Activated T-cell treated with anti-CD3 and anti-CD28 coated beads, Interleukin-2, amount 50 U/mL, for 4 hours (primary cell): ENCODE measurements at regions not wholly inside any gene's neighbourhood (a gene's known extent, or its start where the extent isn't known, plus 50 kb on each side); places are given as distances from the start of the nearest gene placed in this dataset.

Experiments used
- ATAC-seq, 2 donors: fragments of 200-7000 bp; cut with Tn5 transposase; one replicate each; pipeline ENCODE4 v1.10.0; 2021
- DNase-seq: peaks from one replicate; pipeline ENCODE4 v3.0.0-alpha.2; 2020
- H3K27me3 Mint-ChIP-seq: one replicate; pipeline ENCODE4 v1.8.0; 2021; ENCODE audit warnings: low read depth, mixed read lengths
- H3K36me3 Mint-ChIP-seq: one replicate; pipeline ENCODE4 v1.8.0; 2022; ENCODE audit warnings: mixed read lengths; ENCODE audit not compliant: insufficient read depth
- H3K4me1 Mint-ChIP-seq: one replicate; pipeline ENCODE4 v1.8.0; 2021; ENCODE audit warnings: low read depth, mixed read lengths
- H3K4me3 Mint-ChIP-seq: one replicate; pipeline ENCODE4 v1.8.0; 2021; ENCODE audit warnings: mild to moderate bottlenecking, moderate library complexity, mixed read lengths
- H3K9me3 Mint-ChIP-seq: one replicate; pipeline ENCODE4 v1.8.0; 2021; ENCODE audit warnings: mixed read lengths

DNA sequence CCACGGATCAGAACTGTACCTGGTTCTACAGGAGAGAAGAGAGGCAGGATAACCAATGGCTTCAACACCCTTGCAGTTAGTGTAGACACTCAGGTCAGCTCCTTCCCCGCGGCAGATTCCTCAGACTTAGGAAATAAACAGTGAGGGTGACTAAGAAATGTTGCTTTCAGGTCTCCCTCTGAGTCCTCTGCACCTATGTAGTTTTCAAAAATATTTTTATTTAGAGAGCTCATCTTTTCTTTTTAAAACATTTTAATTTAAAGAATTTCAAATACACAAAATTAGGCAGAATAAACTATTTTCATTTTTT, 195.2 kb downstream of the KLF12 start:
- Mint-ChIP-seq H3K36me3 (peaks cover 28% of the 10 kb centered on the region), H3K4me3 (no peak overlapping the region), H3K4me1 (peaks cover 80% of the 10 kb centered on the region), H3K9me3 (no peaks in the 10 kb centered on the region), H3K27me3 (no peaks in the 10 kb centered on the region)
- ATAC-seq (no peak), DNase-seq (no peak)

DNA sequence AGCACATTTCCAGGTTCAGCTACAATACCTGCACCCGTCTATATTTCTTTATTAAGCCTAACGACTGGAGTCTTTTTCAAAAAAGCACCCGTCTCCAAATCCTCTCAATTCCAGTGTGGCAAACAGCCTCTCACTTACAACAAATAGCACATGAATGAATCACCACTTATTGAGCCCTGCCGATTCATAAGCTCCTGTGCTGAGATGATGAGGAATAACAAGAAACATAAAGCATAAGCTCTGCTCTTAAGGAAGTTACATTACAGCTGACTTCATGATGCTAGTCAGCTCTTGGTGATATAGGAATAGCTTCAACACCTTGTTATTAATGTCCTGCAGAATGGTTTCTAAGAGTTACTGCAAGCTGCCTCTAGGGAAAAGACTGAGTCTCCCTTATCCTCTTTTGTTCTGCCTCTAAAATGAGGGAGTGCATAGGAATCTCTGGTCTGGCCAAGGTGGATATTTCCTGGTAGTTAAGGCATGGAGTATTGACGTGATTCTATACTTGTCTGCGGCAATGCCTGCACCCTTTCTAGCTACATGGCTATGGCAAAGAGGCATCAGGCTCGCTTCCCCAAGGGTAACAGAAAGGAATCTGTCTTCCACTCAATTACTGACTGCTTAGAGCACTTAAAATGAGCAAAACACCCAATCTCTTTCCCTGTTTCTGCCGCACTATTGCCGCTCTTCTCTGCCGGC, 195.7 kb downstream of the KLF12 start:
- Mint-ChIP-seq H3K27me3 (no peaks in the 10 kb centered on the region), H3K36me3 (peaks cover 28% of the 10 kb centered on the region), H3K4me3 (no peak overlapping the region), H3K9me3 (no peaks in the 10 kb centered on the region), H3K4me1 (peaks cover 81% of the 10 kb centered on the region)
- ATAC-seq (no peak), DNase-seq (no peak)

DNA sequence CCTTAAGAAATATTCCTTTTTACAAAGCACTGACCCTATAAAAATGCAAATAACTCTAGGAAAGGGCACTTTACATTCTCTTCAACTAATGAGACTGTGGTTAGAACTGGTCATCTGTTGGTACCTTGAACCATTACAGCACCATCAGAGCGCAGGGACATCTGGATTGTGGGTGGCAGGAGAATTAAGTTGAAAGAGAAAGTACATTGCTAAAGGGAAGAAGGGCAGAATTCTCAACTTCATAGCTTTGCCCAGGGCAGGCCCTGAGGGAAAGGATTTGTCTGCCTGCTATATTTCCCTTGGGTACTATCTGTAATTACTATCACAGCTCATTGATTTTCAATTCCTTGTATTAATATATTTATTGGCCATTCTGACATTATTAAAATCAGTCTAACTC, 196.8 kb downstream of the KLF12 start:
- peaks cover 78% of the 10 kb centered on the region for H3K4me1 Mint-ChIP-seq
- peaks cover 27% of the 10 kb centered on the region for H3K36me3 Mint-ChIP-seq
- no peak overlapping the region for H3K4me3 Mint-ChIP-seq
- H3K9me3 Mint-ChIP-seq: no peaks in the 10 kb centered on the region
- no peaks in the 10 kb centered on the region for H3K27me3 Mint-ChIP-seq
- no peak for ATAC-seq
- DNase-seq: no peak

DNA sequence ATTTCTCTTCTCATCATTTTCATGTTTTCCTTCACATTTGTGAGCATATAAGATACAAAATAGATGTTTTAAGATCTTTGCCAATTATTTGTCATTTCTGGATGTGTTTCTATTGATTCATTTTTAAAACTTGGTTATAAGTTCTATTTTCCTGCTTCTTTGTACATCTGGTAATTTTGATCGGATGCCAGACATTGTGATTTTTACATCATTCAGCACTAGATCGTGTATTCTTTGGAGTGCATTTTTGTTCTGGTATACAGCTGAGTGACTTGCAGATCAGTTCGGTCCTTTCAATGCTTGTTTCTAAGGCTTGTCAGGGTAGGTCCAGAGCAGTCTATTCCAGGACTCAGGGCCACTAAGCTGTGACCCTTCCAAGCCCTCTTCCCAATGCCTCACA, 198.2 kb downstream of the KLF12 start:
- DNase-seq (no peak), ATAC-seq (no peak)
- H3K27me3 Mint-ChIP-seq: no peaks in the 10 kb centered on the region
- H3K4me3 Mint-ChIP-seq: no peak overlapping the region
- H3K36me3 Mint-ChIP-seq: peaks cover 22% of the 10 kb centered on the region
- H3K9me3 Mint-ChIP-seq: no peaks in the 10 kb centered on the region
- H3K4me1 Mint-ChIP-seq: peaks cover 74% of the 10 kb centered on the region

DNA sequence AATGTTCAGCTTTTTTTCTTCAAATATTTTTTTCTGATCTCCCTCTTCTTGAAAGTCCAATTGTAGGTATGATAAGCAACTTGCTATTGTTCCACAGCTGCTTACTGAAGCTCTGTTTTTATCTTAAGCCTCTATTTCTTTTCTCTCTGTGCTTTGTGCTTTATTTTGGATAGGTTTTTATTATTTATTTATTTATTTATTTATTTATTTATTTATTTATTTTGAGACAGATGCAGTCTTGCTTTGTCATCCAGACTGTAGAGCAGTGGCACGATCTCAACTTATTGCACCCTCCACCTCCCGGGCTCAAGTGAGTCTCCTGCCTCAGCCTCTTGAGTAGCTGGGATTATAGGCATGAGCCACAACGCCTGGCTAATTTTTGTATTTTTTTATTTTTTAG, 199.4 kb downstream of the KLF12 start:
- Mint-ChIP-seq H3K4me3 (no peak overlapping the region), H3K9me3 (no peaks in the 10 kb centered on the region), H3K36me3 (peaks cover 19% of the 10 kb centered on the region), H3K4me1 (peaks cover 65% of the 10 kb centered on the region), H3K27me3 (no peaks in the 10 kb centered on the region)
- ATAC-seq (no peak), DNase-seq (no peak)

DNA sequence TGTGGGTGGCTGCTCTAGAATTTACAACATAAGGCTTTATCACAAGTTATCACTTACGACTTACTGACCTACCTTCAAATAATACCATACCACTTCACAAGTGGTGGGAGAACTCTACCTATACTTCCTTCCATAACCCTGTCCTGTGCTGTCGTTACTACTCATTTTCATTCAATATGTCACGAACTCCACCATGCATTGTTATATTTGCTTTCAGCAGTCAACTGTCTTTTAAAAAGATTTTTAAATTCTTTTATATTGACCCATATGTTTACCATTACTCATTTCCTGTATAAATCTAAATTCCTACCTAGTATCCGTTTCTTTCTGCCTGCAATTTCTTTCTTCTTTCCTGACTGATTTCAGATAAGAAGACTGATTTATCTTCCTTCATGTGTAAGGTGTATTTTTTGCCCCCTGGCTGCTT, 200.0 kb downstream of the KLF12 start:
- Mint-ChIP-seq H3K4me1 (peaks cover 66% of the 10 kb centered on the region), H3K36me3 (peaks cover 24% of the 10 kb centered on the region), H3K9me3 (no peaks in the 10 kb centered on the region), H3K4me3 (no peak overlapping the region), H3K27me3 (no peaks in the 10 kb centered on the region)
- peak in 1 of 2 donors; percentile 15 for ATAC-seq
- DNase-seq: no peak

DNA sequence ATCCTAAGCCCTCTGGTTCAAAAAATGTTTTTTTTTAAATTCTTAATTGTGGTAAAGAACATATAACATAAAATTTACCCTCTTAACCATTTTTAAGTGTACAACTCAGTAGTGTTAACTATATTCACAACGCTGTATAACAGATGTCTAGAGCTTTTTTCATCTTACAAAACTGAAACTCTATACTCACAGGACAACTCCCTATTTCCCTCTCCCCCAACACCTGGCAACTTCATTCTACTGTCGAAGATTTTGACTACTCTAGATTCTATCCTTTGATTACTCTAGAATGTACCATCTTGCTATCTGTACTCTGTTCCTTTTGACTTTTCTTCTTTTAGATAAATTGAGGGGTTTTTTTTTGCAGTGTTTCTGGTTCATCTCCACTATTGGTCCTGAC, 200.4 kb downstream of the KLF12 start:
- Mint-ChIP-seq H3K36me3 (peaks cover 24% of the 10 kb centered on the region), H3K27me3 (no peaks in the 10 kb centered on the region), H3K9me3 (no peaks in the 10 kb centered on the region), H3K4me1 (peaks cover 68% of the 10 kb centered on the region), H3K4me3 (no peak overlapping the region)
- DNase-seq: no peak
- peak in 1 of 2 donors; percentile 11 for ATAC-seq

DNA sequence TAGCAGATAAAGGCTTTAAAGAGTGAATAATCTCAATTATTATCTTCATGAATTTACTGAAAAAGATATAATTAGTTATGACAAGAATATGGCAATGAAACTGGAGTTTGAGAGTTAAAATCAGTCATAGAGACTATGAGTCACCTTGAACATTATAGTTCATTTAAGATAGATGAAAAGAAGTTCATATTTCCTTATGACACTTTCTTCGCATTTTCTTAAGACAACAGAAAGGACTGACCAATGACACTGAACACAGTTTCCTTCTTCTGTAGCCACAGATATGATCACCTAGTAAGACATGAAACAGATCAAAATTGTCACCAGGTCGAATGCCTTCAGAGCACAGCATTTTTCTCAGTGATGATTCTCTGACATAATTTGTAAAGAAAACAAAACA, 202.1 kb downstream of the KLF12 start:
- DNase-seq: no peak
- Mint-ChIP-seq H3K4me3 (no peak overlapping the region), H3K27me3 (no peaks in the 10 kb centered on the region), H3K9me3 (no peaks in the 10 kb centered on the region), H3K36me3 (peaks cover 20% of the 10 kb centered on the region), H3K4me1 (peaks cover 59% of the 10 kb centered on the region)
- ATAC-seq: peak; percentile 91 to 92

DNA sequence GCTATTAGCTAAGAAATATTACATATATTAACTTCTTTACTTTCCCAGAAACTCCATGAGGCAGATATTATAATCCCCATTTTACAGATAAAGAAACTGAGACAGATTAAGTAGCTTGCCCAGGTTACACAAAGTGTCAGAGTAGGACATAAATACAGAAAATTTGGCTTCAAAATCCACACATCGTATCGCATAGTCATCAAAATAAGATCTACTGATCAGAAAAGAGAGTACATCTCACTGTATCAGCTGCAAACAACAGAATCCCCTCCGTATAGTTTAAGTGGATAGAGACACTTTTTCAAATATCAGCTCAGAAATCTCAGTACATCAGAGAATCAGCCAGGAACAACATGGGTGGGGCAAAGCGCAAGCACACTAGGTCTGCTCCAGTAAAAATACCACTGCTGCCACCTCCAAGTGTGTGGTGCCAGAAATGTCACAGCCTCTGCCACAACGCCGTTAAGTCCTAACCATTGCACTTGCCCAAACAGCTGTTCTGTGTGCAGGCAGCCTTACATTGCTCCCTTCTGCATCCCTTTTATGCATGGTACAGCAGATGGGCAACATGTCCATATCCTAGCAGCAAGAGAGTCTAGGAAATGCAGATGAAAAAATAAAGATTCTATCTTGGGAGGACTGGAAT, 204.8 kb downstream of the KLF12 start:
- H3K27me3 Mint-ChIP-seq: no peaks in the 10 kb centered on the region
- ATAC-seq: no peak
- no peak for DNase-seq
- no peak overlapping the region for H3K4me3 Mint-ChIP-seq
- H3K9me3 Mint-ChIP-seq: no peaks in the 10 kb centered on the region
- peaks cover 12% of the 10 kb centered on the region for H3K36me3 Mint-ChIP-seq
- H3K4me1 Mint-ChIP-seq: peaks cover 63% of the 10 kb centered on the region

DNA sequence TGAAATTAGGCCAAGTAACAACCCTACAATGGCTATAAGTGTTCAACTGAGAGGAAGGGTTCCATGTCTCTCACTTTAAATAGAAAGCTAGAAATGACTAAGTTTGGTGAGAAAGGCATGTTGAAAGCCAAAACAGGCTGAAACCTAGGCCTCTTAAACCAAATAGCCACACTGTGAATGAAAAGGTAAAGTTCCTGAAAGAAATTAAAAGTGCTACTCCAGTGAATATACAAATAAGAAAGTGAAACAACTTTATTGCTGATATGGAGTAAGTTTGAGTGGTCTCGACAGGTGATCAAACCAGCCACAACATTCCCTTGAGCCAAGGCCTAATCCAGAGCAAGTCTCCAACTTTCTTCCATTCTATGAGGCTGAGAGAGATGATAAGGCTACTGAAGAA, 209.6 kb downstream of the KLF12 start:
- Mint-ChIP-seq H3K36me3 (peaks cover 9% of the 10 kb centered on the region), H3K9me3 (no peaks in the 10 kb centered on the region), H3K4me1 (peaks cover 71% of the 10 kb centered on the region), H3K4me3 (peak overlapping the region; percentile 25), H3K27me3 (no peaks in the 10 kb centered on the region)
- ATAC-seq: peak; percentile 74 to 76
- no peak for DNase-seq

DNA sequence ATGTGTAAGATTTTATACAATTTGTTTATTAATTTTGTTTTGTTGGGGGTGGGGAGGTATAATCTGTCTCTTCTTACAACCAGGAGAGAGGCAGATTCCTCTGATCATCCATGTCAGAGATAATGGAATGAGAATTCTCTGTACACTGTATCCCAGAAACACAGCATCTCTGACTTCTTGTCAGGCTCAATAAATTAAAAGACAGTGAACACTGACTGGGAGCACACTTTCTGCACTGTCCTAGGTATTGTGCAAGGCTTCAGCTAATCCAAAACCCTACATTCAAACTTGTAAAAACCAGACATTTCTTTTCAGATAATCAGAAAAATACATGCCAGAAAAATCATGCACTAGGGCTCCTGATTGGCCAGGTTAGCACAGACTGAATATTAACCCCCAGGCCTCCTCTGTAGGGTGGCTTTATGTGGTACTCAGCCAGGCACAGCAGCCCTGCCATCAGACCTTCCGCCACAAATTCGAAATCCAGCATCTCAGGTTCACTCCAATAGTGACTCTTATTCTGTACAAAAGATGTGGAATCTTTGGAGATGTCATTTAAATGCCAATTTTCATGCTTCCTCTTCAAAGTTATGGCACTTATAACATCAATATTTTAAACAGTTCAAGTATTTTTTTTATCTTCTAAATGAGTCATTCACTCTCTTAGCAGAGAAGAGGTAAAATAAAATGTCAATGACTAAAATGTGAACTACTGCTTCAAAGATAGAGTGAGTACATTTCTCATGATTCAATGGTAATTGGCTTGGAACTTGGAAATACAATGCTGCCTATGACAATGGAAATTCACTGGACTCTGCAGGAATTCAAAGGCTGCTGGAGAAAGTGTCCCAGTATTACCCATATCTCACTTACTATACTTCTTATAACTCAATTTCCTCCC, 211.5 kb downstream of the KLF12 start:
- ATAC-seq: peak; percentile 73 to 74
- Mint-ChIP-seq H3K9me3 (no peaks in the 10 kb centered on the region), H3K4me1 (peaks cover 79% of the 10 kb centered on the region), H3K4me3 (no peak overlapping the region), H3K27me3 (no peaks in the 10 kb centered on the region), H3K36me3 (peaks cover 8% of the 10 kb centered on the region)
- no peak for DNase-seq

DNA sequence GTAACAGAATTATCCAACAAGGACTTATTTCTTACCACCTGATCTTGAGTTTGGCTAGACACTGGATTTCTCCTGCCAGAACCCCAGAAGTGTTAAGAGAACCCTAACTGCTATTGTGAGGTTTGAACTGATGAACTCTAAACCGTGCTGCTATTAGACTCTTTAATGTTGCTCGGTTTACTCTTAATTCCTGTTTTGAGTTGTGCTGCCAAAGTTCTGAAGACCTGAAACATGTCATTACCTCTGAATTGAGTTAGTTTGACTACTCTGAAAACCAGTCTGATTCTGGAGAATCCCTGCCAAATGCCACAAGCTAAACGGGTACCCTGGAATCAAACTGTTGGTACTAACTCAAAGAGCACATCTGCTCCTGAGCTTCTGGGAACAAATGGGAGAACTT, 215.5 kb downstream of the KLF12 start:
- ATAC-seq: peak; percentile 20 to 45
- no peak for DNase-seq
- peaks cover 11% of the 10 kb centered on the region for H3K36me3 Mint-ChIP-seq

DNA sequence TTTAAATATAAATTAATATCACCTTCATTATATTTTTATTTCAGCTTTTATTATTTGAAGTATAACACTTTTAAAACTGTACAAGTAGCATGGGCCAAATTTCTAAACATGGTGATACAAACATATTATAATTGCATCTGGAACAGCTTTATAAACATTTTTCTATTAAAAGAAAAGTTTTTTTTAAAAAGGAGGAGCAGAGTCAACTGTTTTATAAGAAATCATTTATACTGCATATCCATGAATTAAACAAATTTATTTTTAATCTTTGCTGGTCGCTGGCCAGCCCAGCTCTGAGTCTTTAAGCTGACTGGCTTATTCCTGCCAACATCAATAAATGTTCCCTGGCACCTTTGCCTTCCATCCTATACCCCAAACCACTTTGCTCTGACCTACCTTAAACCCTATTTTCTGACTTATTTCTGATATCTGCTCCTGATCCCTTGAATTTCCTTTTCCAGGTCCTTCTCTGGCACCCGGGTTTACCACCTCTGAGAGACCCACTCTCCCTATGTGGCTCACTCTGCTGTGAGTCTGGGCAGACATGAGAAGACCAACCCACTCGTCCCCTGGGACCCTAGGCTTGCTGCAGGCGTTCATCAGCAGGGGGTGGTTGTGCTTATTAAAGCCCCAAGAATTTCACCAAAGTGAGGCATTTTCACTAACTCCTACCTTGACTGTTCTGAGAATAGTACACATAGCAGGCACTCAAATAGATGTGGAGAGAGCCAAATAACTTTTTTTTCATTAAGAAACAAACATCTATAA, 220.3 kb downstream of the KLF12 start:
- DNase-seq (no peak), ATAC-seq (no peak)
- Mint-ChIP-seq H3K27me3 (no peaks in the 10 kb centered on the region), H3K36me3 (peaks cover 14% of the 10 kb centered on the region), H3K4me1 (peaks cover 53% of the 10 kb centered on the region), H3K4me3 (no peak overlapping the region), H3K9me3 (no peaks in the 10 kb centered on the region)

More for the DNA sequence above, 215.5 kb downstream of the KLF12 start:
- Mint-ChIP-seq H3K4me3 (no peak overlapping the region), H3K9me3 (no peaks in the 10 kb centered on the region), H3K27me3 (no peaks in the 10 kb centered on the region), H3K4me1 (peaks cover 66% of the 10 kb centered on the region)

DNA sequence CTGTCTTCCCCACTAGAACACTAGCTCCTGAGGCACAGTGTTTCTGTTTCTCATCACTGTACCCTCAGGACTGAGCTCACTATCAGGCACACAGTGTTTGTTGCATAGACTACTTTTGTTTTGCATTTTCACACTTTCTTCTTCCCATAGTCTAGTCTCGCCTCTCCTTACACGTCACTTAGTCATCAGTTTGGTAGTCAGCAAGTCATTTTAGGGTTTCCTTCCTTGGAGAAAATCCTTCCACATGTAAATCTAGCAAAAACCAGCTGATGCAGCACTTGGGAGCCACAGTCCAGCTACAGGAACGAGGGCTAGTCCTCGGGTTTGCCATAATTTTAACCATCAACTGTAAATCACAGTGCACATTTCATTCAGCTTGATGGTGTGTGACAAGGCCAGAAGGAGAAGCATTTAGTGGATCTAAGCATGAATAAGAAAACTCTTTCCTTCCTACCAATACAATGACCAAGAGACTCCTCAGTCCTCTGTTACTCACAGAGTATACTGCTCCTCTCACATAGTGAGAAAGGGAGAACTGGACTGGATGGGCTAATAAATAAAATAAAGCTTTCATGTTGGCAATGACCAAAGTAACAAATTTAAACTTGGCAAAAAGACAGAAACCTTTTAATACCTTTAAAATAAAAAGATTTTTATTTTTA, 221.0 kb downstream of the KLF12 start:
- Mint-ChIP-seq H3K4me1 (peaks cover 48% of the 10 kb centered on the region), H3K9me3 (no peaks in the 10 kb centered on the region), H3K36me3 (peaks cover 17% of the 10 kb centered on the region), H3K4me3 (no peak overlapping the region), H3K27me3 (no peaks in the 10 kb centered on the region)
- DNase-seq: no peak
- peak; percentile 72 to 93 for ATAC-seq
